Right lobe of liver (tissue), 6 donors: ENCODE measurements at regions not wholly inside any gene's neighbourhood (a gene's known extent, or its start where the extent isn't known, plus 50 kb on each side); places are given as distances from the start of the nearest gene placed in this dataset.

Experiments
- ATAC-seq, 4 donors: fragments of 200-7000 bp; cut with Tn5 transposase; one replicate each; pipeline ENCODE4 v1.9.1; 2020; ENCODE audit warnings: mild to moderate bottlenecking in 4 of 4, moderate library complexity in 4 of 4
- DNase-seq, 3 donors: peaks; one replicate each; pipeline ENCODE4 v3.0.0-alpha.2; 2020
- H3K27ac ChIP-seq, 3 donors: fragments of 200-600 bp; one replicate each; pipeline ENCODE4 v1.8.0; 2022
- H3K27me3 ChIP-seq, 2 donors: fragments of 200-600 bp; one replicate each; pipeline ENCODE4 v1.8.0; 2022
- H3K36me3 ChIP-seq, 4 donors: fragments of 200-600 bp; sonication (generic) in 1 of 4; one replicate each; pipeline versions ENCODE4 v1.5.1 to v1.8.0; 2017 to 2022; ENCODE audit warnings: control low read depth in 1 of 4
- H3K4me1 ChIP-seq, 4 donors: fragments of 200-600 bp; sonication (generic) in 1 of 4; one replicate each; pipeline versions ENCODE4 v1.5.1 to v1.8.0; 2017 to 2022; ENCODE audit warnings: control low read depth in 1 of 4
- H3K4me3 ChIP-seq, 3 donors: fragments of 200-600 bp; one replicate each; pipeline ENCODE4 v1.8.0; 2022
- H3K9me3 ChIP-seq, 4 donors: fragments of 200-600 bp; sonication (generic) in 1 of 4; one replicate each; pipeline versions ENCODE4 v1.5.1 to v1.8.0; 2017 to 2022; ENCODE audit warnings: control low read depth in 1 of 4
- CTCF ChIP-seq, 4 donors: fragments of 200-600 bp in 3 of 4; fragments of 450-650 bp in 1 of 4; IDR thresholded peaks; one replicate each; pipeline versions ENCODE4 v1.5.1 to v1.8.0; 2016 to 2022; ENCODE audit warnings: antibody characterized with exemption in 4 of 4, mild to moderate bottlenecking in 2 of 4
- POLR2A ChIP-seq: fragments of 450-650 bp; IDR thresholded peaks from one replicate; pipeline ENCODE4 v1.6.1; 2017; ENCODE audit warnings: antibody characterized with exemption, mild to moderate bottlenecking
- WGBS: methylation state at CpG from one replicate; pipeline ENCODE4 v1.1.6; 2018; ENCODE audit warnings: low coverage, low lambda C conversion rate; ENCODE audit not compliant: insufficient coverage; ENCODE audit errors: missing lambda C conversion rate; 5-methylcytosine and 5-hydroxymethylcytosine counted together
- intact Hi-C, 2 donors: fragments of 100-400 bp; cut with DNase I; formaldehyde crosslinking; loops; one replicate each; pipeline versions ENCODE4 v1.11.2 to v1.14.1; 2022
- donor health status: DM: no; HTN: yes; CAD: no.
- donor health status: DM: no; HTN: no; CAD: no.
- donor health status: DM: no; HTN: no; CAD: no.
- donor health status: DM: no; HTN: yes; CAD: no.
- donor health status: DM: no; HTN: yes; CAD: no.

GRCh38 chr4:65893957-65894755, 223.9 kb upstream of the EPHA5 start:
- DNase-seq (no peak), ATAC-seq (no peak)
- 20% methylated on average over 5 of the region's 6 CpGs for WGBS
- no peaks in the 10 kb centered on the region for H3K27me3 ChIP-seq
- H3K27ac ChIP-seq, result no peak overlapping the region
- H3K36me3 ChIP-seq, result no peaks in the 10 kb centered on the region
- TF ChIP-seq CTCF (IDR thresholded peaks at IDR 0.05), result no peak
- no peak for TF ChIP-seq POLR2A
- no peak overlapping the region for H3K4me3 ChIP-seq
- no peaks in the 10 kb centered on the region for H3K9me3 ChIP-seq
- no peaks in the 10 kb centered on the region for H3K4me1 ChIP-seq
- intact Hi-C loops, result no loop called here

- 8% methylated on average over 1 of the region's 1 CpG for WGBS
- Histone ChIP-seq H3K27ac (no peak overlapping the region), H3K4me3 (no peak overlapping the region), H3K27me3 (no peaks in the 10 kb centered on the region), H3K36me3 (no peaks in the 10 kb centered on the region), H3K4me1 (no peaks in the 10 kb centered on the region), H3K9me3 (no peaks in the 10 kb centered on the region)
- intact Hi-C loops, result no loop called here
- no peak for ATAC-seq
- DNase-seq, result no peak
- TF ChIP-seq CTCF (IDR thresholded peaks at IDR 0.05) (no peak), POLR2A (no peak)
Measured at GRCh38 chr4:65893271-65893670, 223.0 kb upstream of the EPHA5 start.

- no peak for TF ChIP-seq POLR2A
- TF ChIP-seq CTCF (IDR thresholded peaks at IDR 0.05), result no peak
- Histone ChIP-seq H3K36me3 (no peaks in the 10 kb centered on the region), H3K4me1 (no peaks in the 10 kb centered on the region), H3K27me3 (no peaks in the 10 kb centered on the region), H3K4me3 (no peak overlapping the region), H3K9me3 (no peaks in the 10 kb centered on the region), H3K27ac (no peak overlapping the region)
- intact Hi-C loops, result no loop called here
- DNase-seq (no peak), ATAC-seq (no peak)
- WGBS, result 54% methylated on average over 1 of the region's 1 CpG
Measured at GRCh38 chr4:65880594-65880993, 210.3 kb upstream of the EPHA5 start.

- no peak for TF ChIP-seq POLR2A
- TF ChIP-seq CTCF (IDR thresholded peaks at IDR 0.05), result no peak
- 49% methylated on average over 4 of the region's 4 CpGs for WGBS
- no peaks in the 10 kb centered on the region for H3K27me3 ChIP-seq
- no peaks in the 10 kb centered on the region for H3K4me1 ChIP-seq
- DNase-seq (no peak), ATAC-seq (no peak)
- H3K4me3 ChIP-seq, result no peak overlapping the region
- H3K27ac ChIP-seq, result no peak overlapping the region
- intact Hi-C loops, result no loop called here
- no peaks in the 10 kb centered on the region for H3K9me3 ChIP-seq
- H3K36me3 ChIP-seq, result no peaks in the 10 kb centered on the region
Measured at GRCh38 chr4:65868096-65868824, 198.0 kb upstream of the EPHA5 start.
